K562 (cell line): ENCODE measurements at regions not wholly inside any gene's neighbourhood (a gene's known extent, or its start where the extent isn't known, plus 50 kb on each side); places are given as distances from the start of the nearest gene placed in this dataset.

Experiments
- ATAC-seq: fragments of 200-7000 bp; cut with Tn5 transposase; 3 replicates; pipeline ENCODE4 v1.9.1; 2020; ENCODE audit warnings: moderate library complexity
- BruUV-seq: library from RNA; stranded (reverse); fragments of 400-500 nt; replicated peaks from 2 replicates; lab custom pipeline; 2021; lab: Mats Ljungman, UMichigan
- CTCF ChIA-PET: fragments of 300-600 bp; formaldehyde crosslinking; extraction: SDS; loops from one replicate; lab custom pipeline; 2021; ENCODE audit warnings: low intra/inter-chr PET ratio; lab: Yijun Ruan, JAX
- POLR2A ChIA-PET: fragments of 300-600, 350-650 bp; sonication (Branson Sonifier 250); formaldehyde crosslinking; extraction: SDS; loops from one replicate; lab custom pipeline; 2021; ENCODE audit warnings: antibody characterized with exemption, inconsistent platforms; lab: Yijun Ruan, JAX
- DNase-seq, 4 experiments: peaks; one replicate each; pipeline versions ENCODE4 v3.0.0 to v3.0.0-alpha.2; 2011 to 2018; ENCODE audit warnings: low spot score in 3 of 4, mixed read lengths in 3 of 4; ENCODE audit errors: extremely low read depth in 1 of 4
- FAIRE-seq: peaks from 2 replicates; lab custom pipeline; 2011; peaks lifted over from hg19 to GRCh38; lab: Jason Lieb, UNC
- H2AFZ ChIP-seq: 2 replicates; pipeline ENCODE4 v1.6.0; 2011; ENCODE audit warnings: low read depth, low read length, control low read depth, inconsistent platforms
- H3K27ac ChIP-seq: fragments of 200-600 bp; 3 replicates; pipeline ENCODE4 v1.8.0; 2011; ENCODE audit warnings: low read depth, mild to moderate bottlenecking, control low read depth, inconsistent platforms, low read length, moderate library complexity, mixed read lengths; ENCODE audit errors: extremely low read depth
- H3K27me3 ChIP-seq, 2 experiments: fragments of 300-600 bp in 1 of 2; 2 replicates in 1 of 2; 3 replicates in 1 of 2; pipeline versions ENCODE4 v1.6.0 to v1.8.0; 2011; ENCODE audit warnings: inconsistent platforms in 2 of 2, low read length in 2 of 2, mild to moderate bottlenecking in 1 of 2, mixed read lengths in 1 of 2, moderate library complexity in 1 of 2; ENCODE audit not compliant: control insufficient read depth in 2 of 2, insufficient read depth in 2 of 2
- H3K36me3 ChIP-seq: fragments of 300-600 bp; 3 replicates; pipeline ENCODE4 v1.8.0; 2011; ENCODE audit warnings: mild to moderate bottlenecking, low read length, inconsistent platforms; ENCODE audit not compliant: control insufficient read depth, insufficient read depth
- H3K4me1 ChIP-seq, 2 experiments: fragments of 200-600 bp in 1 of 2; replicated peaks in 1 of 2; 2 replicates in 1 of 2; 3 replicates in 1 of 2; pipeline versions ENCODE4 v1.5.1 to v1.8.0; 2011; ENCODE audit warnings: inconsistent platforms in 2 of 2, low read length in 2 of 2, mild to moderate bottlenecking in 1 of 2, mixed read lengths in 1 of 2, moderate library complexity in 1 of 2; ENCODE audit not compliant: control insufficient read depth in 2 of 2, insufficient read depth in 2 of 2
- H3K4me2 ChIP-seq: 2 replicates; pipeline ENCODE4 v1.6.1; 2011; ENCODE audit warnings: low read length, control low read depth, inconsistent platforms, mixed read lengths; ENCODE audit not compliant: insufficient read depth
- H3K4me3 ChIP-seq: fragments of 200-600 bp; sonication (generic), shearing (Covaris generic); 2 replicates; pipeline ENCODE4 v1.5.1; 2016; ENCODE audit warnings: control low read depth, inconsistent platforms
- H3K79me2 ChIP-seq: fragments of 200-600 bp; 3 replicates; pipeline ENCODE4 v1.8.0; 2011; ENCODE audit warnings: low read length, inconsistent platforms; ENCODE audit not compliant: control insufficient read depth, insufficient read depth
- H3K9ac ChIP-seq, 2 experiments: 2 replicates each; pipeline versions ENCODE4 v1.6.0 to v1.6.1; 2011; ENCODE audit warnings: low read depth in 2 of 2, low read length in 2 of 2, control low read depth in 1 of 2, inconsistent platforms in 1 of 2, mild to moderate bottlenecking in 1 of 2, mixed read lengths in 1 of 2; ENCODE audit not compliant: insufficient read depth in 1 of 2
- H3K9me1 ChIP-seq: one replicate; pipeline ENCODE4 v1.6.0; 2011; ENCODE audit warnings: inconsistent platforms, mild to moderate bottlenecking, low read length, moderate library complexity; ENCODE audit not compliant: control insufficient read depth, insufficient read depth
- H3K9me3 ChIP-seq: replicated peaks from 2 replicates; pipeline ENCODE4 v1.5.1; 2011; ENCODE audit warnings: low read depth, low read length, inconsistent platforms; ENCODE audit not compliant: control insufficient read depth, insufficient read depth
- H4K20me1 ChIP-seq: replicated peaks from 2 replicates; pipeline ENCODE4 v1.6.1; 2011; ENCODE audit warnings: low read length, inconsistent platforms, mixed read lengths; ENCODE audit not compliant: control insufficient read depth, insufficient read depth
- GATA2 ChIP-seq: sonication (generic); formaldehyde crosslinking; IDR thresholded peaks from 2 replicates; pipeline ENCODE4 v1.4.0; 2020; ENCODE audit warnings: mild to moderate bottlenecking, missing genetic modification reagents
- NR2C2 ChIP-seq, 2 experiments: fragments of 200-800 bp in 1 of 2; sonication (Bioruptor generic) in 1 of 2; sonication (generic) in 1 of 2; formaldehyde crosslinking in 1 of 2; IDR thresholded peaks; 2 replicates each; pipeline versions ENCODE4 v1.6.1 to v1.8.0; 2016 to 2022; ENCODE audit warnings: mild to moderate bottlenecking in 1 of 2, missing compliant biosample characterization in 1 of 2, missing genetic modification characterization in 1 of 2, missing genetic modification reagents in 1 of 2
- WGBS: fragments of 100-300 bp; shearing (Covaris generic); methylation state at CpG from one replicate; pipeline ENCODE4 v1.1.6; 2016; ENCODE audit warnings: low coverage, mixed read lengths; ENCODE audit not compliant: insufficient coverage; ENCODE audit errors: missing lambda C conversion rate; 5-methylcytosine and 5-hydroxymethylcytosine counted together
- in situ Hi-C: fragments of 300-500 bp; cut with MboI; formaldehyde crosslinking; loops from 4 replicates; pipeline ENCODE4 v1.15.0; 2018; ENCODE audit warnings: inconsistent platforms, mixed read lengths
- intact Hi-C: fragments of 100-400 bp; cut with micrococcal nuclease; formaldehyde crosslinking; loops from 2 replicates; pipeline ENCODE4 v1.14.2; 2022
- TF ChIP-seq, protein P1 (sequence below), 3 experiments: fragments of 200-800 bp in 1 of 3; fragments of 250-450 bp in 1 of 3; fragments of 450-650 bp in 1 of 3; sonication (Bioruptor Pico) in 1 of 3; sonication (Bioruptor generic) in 1 of 3; formaldehyde crosslinking in 1 of 3; IDR thresholded peaks; 2 replicates each; pipeline versions ENCODE4 v1.6.1 to v1.8.0; 2016 to 2022; ENCODE audit warnings: mild to moderate bottlenecking in 2 of 3, missing genetic modification characterization in 2 of 3, missing compliant biosample characterization in 1 of 3, moderate library complexity in 1 of 3

DNA sequence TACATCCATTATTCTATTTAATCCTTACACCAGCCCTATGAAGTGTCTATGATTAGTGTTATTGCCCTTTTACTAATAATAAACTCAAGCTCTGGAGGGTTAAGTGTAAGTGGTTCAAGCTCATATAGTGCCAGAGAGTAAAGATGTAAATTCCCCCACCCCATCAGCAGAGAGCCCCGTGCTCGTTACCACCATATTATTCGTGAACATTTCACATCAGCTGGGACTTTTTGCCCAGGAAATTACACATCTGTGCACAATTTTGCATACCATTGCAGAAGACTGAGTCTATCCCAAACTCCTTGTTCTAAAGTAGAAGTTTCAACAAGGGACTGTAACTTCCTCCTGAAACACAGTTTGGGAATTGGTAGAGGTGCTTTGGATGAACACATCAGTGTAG, 220.1 kb downstream of the BCAS1 start:
- ChIA-PET POLR2A (no interaction called here), CTCF (no interaction called here)
- FAIRE-seq: no peak

More for the DNA sequence above, 220.1 kb downstream of the BCAS1 start:
- intact Hi-C loops (no loop called here), in situ Hi-C loops (no loop called here)
- Histone ChIP-seq H3K9me3 (no peaks in the 10 kb centered on the region), H3K4me3 (no peak overlapping the region), H3K27ac (no peak overlapping the region), H3K4me1 (peaks cover 0 to 10% of the 10 kb centered on the region in 2 experiments; a peak in 2 of 5 replicates), H3K79me2 (no peaks in the 10 kb centered on the region), H3K9me1 (no peaks in the 10 kb centered on the region), H2AFZ (no peak overlapping the region), H3K9ac (no peak overlapping the region), H3K36me3 (no peaks in the 10 kb centered on the region), H3K27me3 (no peaks in the 10 kb centered on the region), H3K4me2 (no peak overlapping the region), H4K20me1 (no peaks in the 10 kb centered on the region)
- TF ChIP-seq GATA2: no peak
- no peak for TF ChIP-seq NR2C2 (CRISPR knock-in tag; IDR thresholded peaks at IDR 0.05)
- 0 out of 2 replicates have a peak, but pooled peaks have one; percentile 12 for TF ChIP-seq NR2C2 (tag; IDR thresholded peaks at IDR 0.05)
- TF ChIP-seq, protein P1, sequence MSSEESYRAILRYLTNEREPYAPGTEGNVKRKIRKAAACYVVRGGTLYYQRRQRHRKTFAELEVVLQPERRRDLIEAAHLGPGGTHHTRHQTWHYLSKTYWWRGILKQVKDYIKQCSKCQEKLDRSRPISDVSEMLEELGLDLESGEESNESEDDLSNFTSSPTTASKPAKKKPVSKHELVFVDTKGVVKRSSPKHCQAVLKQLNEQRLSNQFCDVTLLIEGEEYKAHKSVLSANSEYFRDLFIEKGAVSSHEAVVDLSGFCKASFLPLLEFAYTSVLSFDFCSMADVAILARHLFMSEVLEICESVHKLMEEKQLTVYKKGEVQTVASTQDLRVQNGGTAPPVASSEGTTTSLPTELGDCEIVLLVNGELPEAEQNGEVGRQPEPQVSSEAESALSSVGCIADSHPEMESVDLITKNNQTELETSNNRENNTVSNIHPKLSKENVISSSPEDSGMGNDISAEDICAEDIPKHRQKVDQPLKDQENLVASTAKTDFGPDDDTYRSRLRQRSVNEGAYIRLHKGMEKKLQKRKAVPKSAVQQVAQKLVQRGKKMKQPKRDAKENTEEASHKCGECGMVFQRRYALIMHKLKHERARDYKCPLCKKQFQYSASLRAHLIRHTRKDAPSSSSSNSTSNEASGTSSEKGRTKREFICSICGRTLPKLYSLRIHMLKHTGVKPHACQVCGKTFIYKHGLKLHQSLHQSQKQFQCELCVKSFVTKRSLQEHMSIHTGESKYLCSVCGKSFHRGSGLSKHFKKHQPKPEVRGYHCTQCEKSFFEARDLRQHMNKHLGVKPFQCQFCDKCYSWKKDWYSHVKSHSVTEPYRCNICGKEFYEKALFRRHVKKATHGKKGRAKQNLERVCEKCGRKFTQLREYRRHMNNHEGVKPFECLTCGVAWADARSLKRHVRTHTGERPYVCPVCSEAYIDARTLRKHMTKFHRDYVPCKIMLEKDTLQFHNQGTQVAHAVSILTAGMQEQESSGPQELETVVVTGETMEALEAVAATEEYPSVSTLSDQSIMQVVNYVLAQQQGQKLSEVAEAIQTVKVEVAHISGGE (CRISPR knock-in tag; IDR thresholded peaks at IDR 0.05): peak in 1 of 3 experiments; percentile 88; a peak in 2 of 6 replicates
- no TSS peak for BruUV-seq
- DNase-seq (no peak), ATAC-seq (no peak)
- 80% methylated on average over 3 of the region's 3 CpGs for WGBS
